Esophagus muscularis mucosa (tissue), 4 donors: ENCODE measurements at regions not wholly inside any gene's neighbourhood (a gene's known extent, or its start where the extent isn't known, plus 50 kb on each side); places are given as distances from the start of the nearest gene placed in this dataset.

Experiments
- EP300 ChIP-seq: sonication (generic); formaldehyde crosslinking; IDR thresholded peaks from one replicate; pipeline ENCODE4 v1.6.1; 2017; ENCODE audit warnings: antibody characterized with exemption
- POLR2A ChIP-seq: fragments of 450-650 bp; IDR thresholded peaks from one replicate; pipeline ENCODE4 v1.6.1; 2017; ENCODE audit warnings: antibody characterized with exemption, moderate library complexity, mild to moderate bottlenecking, low read depth
- POLR2AphosphoS5 ChIP-seq, 2 donors: sonication (generic); formaldehyde crosslinking; IDR thresholded peaks; one replicate each; pipeline ENCODE4 v1.6.1; 2017; ENCODE audit warnings: antibody characterized with exemption in 2 of 2
- TF ChIP-seq, protein P1 (sequence below), 3 experiments: fragments of 200-600 bp in 2 of 3; fragments of 450-650 bp in 1 of 3; sonication (generic) in 2 of 3; IDR thresholded peaks; one replicate each; pipeline ENCODE4 v1.5.1; 2017 to 2019; ENCODE audit warnings: antibody characterized with exemption in 3 of 3, mild to moderate bottlenecking in 2 of 3, moderate library complexity in 1 of 3

DNA sequence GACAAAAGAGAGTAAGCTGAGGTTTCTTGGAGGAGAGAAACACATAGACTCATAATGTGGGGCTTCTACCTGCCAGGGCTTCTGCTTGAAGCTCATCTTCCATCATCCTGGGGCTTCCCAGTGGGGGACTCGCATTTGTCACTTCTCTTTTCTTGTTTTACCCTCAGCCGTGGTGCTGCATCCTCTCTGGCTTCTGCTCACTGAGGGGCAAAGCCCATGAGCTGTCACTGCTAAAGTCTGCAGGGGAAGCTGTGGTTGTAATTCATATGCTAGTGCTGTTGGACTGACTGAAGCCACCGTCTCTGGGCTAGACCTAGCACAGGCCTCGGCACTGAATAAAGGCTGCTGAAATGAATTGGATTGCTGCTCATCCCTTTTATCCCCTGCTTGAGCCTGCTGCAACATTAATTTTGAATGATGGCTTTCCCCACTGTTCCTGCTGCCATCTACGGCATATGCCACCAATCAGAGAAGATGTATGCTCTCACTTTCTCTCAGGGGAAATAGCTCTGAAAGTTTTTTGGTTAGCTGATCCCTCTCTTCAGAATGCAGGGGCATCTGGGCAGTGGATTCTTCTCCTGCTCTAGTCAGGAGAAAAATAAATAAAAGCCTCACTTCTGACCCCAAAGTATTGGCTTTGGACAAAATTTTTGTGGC is 568.4 kb upstream of the MAP3K7 start:
- TF ChIP-seq, protein P1, sequence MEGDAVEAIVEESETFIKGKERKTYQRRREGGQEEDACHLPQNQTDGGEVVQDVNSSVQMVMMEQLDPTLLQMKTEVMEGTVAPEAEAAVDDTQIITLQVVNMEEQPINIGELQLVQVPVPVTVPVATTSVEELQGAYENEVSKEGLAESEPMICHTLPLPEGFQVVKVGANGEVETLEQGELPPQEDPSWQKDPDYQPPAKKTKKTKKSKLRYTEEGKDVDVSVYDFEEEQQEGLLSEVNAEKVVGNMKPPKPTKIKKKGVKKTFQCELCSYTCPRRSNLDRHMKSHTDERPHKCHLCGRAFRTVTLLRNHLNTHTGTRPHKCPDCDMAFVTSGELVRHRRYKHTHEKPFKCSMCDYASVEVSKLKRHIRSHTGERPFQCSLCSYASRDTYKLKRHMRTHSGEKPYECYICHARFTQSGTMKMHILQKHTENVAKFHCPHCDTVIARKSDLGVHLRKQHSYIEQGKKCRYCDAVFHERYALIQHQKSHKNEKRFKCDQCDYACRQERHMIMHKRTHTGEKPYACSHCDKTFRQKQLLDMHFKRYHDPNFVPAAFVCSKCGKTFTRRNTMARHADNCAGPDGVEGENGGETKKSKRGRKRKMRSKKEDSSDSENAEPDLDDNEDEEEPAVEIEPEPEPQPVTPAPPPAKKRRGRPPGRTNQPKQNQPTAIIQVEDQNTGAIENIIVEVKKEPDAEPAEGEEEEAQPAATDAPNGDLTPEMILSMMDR (IDR thresholded peaks at IDR 0.05), result no peak
- TF ChIP-seq POLR2A, result no peak
- no peak for TF ChIP-seq POLR2AphosphoS5 (IDR thresholded peaks at IDR 0.05)
- TF ChIP-seq EP300, result no peak
